GM21390 (cell line): ENCODE measurements at regions not wholly inside any gene's neighbourhood (a gene's known extent, or its start where the extent isn't known, plus 50 kb on each side); places are given as distances from the start of the nearest gene placed in this dataset.

Source experiments
- ATAC-seq: cut with Tn5 transposase; IDR thresholded peaks from one replicate; pipeline ENCODE4 v1.9.1; 2021; ENCODE audit not compliant: unreplicated experiment

DNA sequence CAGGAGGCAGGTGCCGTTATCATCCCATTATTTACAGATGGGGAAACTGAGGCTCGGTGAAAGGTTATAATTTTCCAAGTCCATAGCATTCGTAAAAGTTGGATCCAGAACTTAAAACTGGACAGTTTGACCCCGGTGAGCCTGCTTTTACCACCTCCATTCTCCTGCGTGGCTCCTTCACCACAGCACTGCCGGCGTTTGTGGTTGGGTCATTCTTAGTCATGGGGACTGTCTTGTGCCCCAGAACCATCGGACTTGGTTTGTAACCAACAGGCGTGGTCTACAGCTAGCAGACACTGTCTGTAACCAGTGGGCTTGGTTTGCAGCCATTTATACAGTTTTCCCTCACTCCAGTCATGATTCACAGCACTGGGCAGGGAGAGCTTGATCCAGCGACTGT, 511.3 kb downstream of the NPHP4 start:
- no peak for ATAC-seq

DNA sequence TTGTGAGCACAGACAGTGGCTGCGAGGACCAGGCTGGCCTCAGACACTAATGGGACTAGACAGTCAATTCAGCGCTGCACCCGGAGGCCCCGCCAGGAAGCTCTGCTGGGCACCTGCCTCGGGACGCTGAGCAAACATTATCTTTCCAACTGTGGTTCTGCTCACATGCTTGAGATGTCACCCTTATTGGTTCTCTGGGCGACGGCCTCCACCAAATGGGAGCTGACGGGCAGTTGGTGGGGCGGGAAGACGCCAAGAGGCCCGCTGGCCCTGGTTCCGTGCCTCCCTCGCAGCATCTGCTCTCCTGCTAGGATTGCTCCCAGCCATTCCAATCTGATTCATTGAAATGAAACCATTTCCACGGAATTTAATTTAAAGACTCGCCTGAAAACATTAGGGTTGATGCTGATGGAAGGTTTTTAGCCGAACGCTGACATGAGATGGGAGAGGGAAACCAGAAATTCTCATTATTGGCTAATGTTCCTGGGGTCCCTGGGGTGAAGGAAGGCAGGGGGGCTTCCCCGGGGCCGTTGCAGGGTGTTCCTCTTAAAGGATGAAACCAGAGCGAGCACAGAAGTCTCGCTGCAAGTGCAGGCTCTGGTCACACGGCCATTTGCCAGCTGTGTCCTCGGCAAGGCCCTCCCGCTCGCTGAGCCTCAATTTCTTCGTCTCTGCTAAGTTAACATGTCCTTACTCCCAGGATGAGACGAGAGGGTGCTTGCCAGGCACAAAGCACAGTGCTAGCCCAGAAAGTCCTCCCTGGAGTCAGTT, 512.2 kb downstream of the NPHP4 start:
- ATAC-seq = no peak

DNA sequence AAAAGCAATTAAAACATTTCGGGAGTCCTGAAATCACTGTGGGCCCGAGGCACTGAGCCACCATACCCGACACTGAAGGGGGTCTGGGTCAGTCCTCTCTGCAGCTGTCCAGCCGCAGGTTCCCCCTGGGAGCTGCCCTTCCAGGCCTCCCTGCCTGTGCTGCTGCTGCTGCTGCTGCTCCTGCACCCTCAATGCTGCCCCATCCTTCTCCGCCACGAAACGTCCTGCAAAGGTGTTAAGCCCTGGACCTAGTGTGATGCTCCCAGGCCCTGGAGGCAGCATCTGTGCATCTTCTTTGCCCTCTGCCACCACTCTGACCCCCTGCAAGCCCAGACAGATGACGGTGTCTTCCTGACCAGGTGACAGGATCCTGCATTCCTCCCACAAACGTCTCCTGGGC, 513.3 kb downstream of the NPHP4 start:
- no peak for ATAC-seq

DNA sequence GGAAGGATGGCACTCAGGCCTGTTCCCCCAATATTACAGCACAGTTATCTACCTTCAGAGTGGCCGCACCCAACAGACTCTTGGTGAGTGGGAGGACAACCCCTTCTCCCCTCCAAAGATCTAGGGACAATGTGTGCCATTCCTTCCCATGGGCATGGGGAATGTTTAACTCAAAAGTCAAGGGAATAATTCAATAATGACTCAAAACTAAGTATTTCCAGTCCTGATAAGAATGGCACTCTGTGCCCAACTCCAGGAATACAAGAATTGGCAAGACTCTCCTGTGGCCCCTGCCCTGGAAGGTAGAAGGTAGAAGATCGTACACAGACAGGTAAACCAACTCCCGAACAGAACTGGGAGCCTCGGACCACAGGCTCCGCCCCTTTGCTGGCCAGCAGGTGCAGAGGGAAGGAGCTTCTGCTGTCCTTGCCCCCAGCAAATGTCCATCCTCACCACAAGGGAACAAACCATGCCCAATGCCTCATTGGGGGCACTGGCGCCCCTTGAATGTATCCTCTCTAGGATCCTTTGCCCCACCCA, 514.0 kb downstream of the NPHP4 start:
- ATAC-seq = no peak

DNA sequence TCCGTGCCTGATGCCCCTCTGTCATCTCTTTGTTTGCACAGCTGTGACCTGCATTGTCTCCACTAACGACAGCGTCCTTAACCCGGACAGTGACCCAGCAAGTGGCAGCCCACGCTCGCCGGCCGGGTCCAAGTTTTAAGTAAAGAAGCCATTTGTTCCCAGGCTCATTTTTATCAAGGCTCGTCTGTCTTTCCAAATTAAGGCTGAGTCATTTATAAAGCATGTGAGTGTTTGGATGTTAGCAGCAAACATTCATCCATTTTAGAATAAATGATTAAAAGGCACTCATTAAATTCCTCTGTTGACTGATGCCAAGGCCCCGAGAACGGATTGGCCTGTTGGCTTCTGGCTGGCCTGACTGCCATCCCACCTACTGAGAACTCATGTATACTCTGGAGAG, 514.5 kb downstream of the NPHP4 start:
- no peak for ATAC-seq

DNA sequence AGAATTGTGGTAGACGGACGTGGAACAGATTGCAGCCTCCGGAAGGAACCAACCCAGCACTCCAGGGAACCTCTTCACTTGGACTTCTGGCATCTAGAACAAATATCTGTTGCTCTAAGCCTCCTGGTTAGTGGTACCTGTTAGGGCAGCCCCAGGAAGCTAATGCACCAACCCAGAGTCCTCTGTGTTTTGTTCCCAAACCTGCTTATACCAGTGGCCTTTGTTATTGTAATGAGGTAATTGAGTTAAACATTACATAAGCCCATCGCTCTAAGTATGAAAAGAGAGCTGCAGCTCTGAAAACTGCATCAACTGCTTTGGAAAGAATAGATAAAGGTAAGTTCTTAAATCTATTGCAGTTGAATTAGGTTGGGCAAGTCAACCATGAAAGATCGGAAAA, 516.7 kb downstream of the NPHP4 start:
- ATAC-seq = no peak

DNA sequence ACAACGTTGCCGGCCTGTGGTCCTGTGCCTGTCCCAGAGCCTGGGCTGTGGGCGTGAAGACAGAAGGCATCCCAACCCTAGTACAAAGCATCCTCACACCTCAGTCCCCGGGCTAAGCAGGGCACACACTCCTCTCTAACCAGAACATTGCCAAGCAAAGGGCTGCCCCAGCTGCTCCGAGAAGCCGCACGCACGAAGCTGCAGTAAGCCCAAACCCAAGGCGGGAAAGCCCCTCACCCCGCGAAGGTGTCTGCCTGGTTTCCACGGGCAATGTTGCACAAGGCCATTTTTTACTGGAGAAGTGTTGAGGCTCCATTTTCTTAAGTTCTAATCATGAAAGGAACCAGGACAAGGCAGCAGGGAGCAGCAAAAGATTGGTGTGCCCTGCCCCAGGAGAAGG, 519.0 kb downstream of the NPHP4 start:
- no peak for ATAC-seq

DNA sequence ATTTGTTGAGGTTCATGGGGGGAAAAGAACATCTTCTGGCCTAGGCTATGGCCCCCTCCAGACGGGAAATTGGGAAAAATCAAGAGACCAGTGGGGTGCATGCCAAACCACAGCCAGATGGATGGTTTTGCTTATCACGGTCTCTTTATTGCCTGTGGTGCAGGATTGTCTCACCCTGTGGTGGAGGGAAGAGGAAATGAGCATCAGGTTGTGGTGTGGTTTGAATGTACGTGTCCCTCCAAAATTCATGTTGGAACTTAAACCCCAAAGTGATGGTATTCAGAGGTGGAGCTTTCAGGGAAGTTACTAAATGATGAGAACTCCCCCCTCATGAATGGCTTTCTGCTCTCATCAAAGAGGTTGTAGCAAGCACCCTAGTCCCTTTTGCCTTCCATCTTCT, 525.7 kb downstream of the NPHP4 start:
- ATAC-seq = no peak

DNA sequence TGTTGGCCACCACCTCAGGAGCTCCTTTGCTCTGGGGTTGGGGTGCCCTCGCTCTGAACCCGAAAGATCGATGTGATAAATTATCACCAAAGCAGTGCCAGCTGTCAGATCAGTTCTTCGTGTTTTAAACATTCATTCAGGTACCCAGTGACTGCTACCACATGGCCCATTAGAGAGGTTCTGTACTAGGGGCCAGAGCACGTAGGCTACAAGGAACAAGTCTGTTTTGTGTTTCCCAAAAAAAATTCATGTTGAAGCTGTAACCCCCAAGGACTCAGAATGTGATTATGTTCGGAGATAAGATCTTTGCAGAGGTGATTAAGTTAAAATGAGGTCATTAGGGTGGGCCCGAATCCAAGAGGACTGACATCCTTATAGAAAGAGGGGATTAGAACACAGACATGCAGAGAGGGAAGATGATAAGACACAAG, 526.9 kb downstream of the NPHP4 start:
- ATAC-seq = no peak

DNA sequence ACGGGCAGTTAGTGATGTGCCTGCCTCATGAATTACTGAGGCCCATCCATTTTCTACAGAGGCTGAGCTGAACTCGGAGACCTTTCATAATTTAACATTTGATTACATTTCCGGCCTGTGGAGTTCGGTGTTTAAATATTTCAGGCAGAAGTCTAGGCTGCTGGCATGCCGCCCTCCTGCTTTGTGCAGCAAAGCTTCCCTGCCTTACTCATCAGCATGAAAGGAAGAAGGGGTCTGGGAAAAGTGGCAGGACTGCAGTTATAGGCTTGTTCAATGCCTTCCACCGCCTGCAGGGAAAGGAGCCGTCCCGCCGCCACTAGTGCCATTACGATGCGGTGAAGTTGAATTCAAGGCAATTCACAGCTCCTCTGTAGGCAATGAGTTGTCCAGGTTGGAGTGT, 527.9 kb downstream of the NPHP4 start:
- no peak for ATAC-seq

DNA sequence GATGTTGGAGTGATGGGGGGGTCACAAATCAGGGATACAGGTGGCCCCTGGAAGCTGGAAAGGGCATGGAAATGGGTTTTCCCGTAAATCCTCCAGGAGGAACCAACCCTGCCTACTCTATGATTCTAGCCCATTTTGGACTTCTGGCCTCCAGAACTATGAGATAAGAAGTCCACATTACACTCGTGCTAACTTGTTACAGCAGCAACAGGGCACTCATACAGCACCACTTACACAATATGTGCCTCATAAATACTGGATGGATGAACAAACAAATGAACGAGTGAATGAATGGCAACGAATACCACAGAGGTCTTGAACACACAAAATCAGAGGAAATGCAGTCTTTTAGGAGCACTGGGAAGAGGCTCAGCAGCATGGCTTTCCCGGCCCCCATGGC, 531.3 kb downstream of the NPHP4 start:
- no peak for ATAC-seq

DNA sequence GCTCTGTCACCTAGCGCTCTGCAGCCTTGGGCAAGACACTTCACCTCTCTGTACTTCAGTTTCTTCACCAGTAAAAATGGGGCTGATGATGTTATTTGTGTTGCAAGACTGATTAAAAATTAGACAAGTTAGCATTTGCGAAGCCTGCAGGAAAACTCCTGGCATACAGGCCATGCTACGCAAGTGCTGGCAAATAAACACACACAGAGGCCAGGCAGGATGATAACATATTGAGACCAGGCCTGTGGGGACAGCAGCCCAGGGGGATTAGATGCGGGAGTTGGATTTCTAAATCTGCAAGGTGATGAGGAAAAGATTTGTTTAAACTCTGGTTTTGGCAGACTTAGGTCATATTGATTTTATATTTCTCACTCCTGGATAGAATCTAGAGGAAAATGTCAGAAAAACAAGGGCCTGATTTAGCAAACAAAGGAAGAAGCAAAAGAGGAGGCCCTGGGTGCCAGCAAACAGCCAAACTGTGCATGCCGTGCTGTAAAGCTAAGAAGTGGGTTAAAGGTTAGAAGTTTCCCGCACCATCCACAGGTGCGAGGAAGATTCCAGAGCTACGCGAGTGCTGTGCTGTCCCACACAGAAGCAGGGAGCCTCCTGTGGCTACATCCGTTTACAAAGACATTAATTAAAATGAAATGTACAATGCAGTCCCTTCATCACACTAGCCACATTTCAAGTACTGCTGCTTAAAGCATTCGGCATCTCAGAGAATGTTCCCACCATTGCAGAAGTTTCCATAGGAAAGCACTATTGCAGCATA, 532.2 kb downstream of the NPHP4 start:
- ATAC-seq = no peak

DNA sequence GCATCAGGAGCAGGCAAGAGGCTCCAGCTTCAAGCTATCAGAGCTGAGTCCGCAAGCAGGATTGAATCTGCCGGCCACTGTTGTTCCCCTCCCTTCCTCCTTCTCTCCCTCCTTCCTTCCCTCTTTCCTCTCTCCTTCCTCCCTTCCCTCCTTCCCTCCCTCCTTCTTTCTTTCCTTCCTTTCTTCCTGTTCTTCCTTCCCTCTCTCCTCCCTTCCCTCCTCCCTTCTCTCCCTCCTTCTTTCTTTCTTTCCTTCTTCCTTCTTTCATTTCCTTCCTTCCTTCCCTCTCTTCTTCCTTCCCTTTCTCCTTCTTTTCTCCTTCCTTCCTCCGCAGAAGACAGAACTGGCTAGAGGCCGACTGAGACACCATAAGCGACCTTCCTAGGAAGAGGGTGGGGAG, 534.0 kb downstream of the NPHP4 start:
- no peak for ATAC-seq

DNA sequence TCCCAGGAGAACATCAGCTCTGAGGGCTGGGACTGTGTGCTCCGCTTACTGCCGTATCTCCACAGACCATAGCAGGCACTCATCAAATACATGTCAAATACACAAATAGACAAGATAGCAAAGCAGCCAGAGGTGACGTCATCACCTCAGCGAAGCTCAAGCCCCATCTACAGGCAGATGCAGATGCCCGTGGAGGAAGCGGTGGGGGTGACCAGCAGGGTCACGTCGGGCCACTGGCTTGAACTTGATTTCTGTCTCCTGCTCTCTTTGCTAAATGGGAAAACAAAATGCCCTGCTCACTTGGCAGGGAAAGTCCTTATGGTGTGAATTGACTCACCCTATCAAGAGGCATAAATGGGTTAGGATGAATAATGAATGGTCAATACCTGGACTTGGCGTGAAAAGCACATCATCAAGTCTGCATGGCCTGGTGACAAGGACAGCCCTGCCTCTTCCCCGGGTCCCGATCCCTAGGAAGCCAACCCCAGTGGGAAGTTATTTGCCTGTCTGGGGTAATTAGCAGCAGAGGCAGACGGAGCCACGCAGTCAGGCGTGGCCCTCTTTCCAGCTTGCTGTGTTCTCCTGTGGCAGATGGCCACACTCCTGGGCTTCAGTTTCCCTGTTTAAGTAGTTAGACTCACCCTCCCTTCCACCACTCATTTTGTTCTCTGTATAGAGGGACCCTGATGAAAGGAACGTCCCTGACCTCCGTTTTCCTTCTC, 536.0 kb downstream of the NPHP4 start:
- ATAC-seq = no peak

DNA sequence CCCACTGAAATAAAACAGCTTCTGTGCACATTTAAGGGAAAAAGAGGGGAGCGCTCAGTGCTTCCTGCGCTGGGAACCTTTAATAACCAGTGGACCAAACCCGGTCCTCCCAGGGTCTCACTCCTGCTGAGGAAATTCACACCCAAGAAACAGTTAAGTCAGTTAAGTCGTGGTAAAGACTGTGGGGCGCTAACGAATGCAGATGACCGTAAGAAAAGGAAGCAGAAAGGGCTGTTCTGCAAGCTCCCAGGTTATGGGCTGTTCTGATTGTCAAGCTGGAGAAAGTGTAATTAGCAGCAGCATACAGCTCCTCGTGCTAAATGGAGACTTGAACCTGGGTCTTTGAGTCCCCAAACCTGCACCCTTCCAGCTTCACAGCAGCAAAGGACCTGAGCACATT, 536.6 kb downstream of the NPHP4 start:
- no peak for ATAC-seq

DNA sequence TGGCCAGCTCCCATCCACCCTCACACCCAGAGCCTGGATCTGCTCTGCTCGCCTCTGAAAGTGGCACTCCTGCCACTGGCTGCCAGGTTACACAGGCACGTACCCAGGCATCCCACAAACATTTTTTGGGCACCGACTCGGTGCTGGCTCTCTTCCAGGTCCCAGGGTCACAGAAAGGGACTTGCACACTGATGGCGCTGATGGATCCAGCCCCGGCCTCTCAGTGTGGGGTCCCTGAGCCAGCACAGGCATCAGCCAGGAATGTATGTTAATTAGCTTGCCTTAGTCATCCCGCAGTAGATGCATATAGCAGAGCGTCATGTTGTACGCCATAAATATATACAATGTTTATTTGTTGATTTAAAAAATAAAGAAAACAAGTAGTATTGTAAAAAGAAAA, 537.2 kb downstream of the NPHP4 start:
- no peak for ATAC-seq

DNA sequence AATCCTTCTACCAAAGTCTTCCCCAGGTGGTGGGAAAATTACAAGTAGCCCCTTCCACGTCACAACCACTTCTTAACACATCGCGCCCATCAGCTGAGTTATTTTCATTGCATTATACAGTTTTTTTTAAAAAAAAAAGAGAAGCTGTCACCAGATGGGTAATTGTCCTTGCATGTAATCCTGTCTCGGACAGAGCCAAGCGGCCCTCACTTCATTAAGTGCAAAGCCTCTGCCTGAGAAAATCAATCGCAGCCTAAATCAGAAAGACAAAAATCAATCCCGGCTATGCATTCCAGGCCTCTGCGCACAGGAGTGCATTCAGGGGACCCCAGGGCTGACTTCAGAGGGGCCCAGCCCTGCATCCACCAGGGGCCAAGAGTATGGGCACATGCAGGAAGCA, 538.9 kb downstream of the NPHP4 start:
- ATAC-seq = no peak

DNA sequence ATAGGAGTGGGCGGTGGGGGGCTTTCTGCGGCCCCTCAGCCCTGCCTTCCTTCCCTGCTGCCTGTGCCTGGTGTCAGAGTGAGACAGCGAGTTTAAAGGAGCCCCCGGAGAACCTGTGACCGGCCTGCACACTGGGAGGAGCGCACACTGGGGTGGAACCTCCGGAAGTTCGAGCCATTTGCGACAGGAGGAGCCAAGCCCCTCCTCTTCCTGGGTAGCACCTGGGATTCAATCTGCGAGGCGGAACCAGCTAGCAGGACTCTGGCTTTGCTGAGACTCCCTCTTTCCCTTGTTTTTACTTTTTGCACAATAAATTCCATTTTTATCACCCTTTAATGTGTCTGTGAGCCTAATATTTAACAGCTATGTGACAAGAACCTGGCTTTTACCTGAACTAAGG, 540.6 kb downstream of the NPHP4 start:
- ATAC-seq = no peak

DNA sequence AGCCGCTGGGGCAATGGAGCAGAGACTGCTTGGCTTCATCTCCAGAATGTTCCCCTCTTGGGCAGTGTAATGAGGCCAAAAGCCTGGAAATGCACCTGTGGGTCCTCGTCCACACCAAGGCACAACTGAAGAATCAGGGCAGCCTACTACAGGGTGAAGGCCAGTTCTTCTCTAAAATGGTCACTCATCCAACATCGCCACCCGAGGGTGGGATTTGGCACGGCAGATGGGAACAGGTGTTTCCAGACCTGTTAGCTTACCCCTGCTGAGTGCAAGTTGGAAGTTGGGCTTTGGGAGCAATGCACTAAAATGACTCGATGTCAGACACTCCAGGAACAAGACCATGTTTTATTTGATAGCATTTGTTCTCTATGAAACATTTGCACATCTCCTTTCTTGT, 543.7 kb downstream of the NPHP4 start:
- ATAC-seq = no peak

DNA sequence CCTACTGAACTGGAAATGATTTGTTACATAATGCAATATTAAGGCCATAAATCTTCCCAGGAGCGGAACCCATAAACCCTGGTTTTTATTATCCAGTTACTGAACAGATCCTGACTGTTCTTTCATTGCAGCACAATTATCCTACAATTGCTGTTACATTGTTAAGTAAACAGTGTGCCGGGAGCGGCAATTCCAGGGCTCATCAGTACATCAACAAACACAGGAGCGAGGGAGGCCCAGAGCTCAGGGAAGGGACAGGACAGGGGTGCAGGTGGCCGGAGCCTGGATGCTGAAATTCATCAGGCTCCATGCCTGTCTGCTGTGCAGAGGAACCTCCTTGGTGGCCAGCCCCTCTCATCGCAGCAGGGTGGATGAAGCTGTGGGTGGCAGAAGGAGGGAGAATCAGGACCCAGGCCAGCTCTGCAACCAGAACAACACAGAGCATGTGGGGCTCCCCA, 544.7 kb downstream of the NPHP4 start:
- no peak for ATAC-seq

DNA sequence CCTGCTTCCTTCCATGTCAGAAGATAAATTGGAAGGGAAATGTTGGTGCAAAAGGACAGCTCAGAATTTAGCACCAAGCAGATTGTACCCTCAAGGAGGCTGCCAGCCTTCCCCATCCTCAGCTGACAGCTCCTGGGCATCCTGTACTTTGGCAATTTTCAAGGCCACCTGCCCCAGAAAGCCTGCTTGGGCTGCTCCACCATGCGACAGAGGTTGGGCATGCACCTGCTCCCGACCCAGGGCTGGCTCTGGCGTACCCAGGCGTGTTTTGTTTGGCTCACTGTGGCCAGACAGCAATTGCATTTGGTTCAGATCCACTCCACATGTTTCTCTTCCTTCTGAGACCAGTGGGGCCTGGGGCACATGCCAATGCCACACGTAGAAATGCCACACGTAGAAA, 547.8 kb downstream of the NPHP4 start:
- ATAC-seq = no peak

DNA sequence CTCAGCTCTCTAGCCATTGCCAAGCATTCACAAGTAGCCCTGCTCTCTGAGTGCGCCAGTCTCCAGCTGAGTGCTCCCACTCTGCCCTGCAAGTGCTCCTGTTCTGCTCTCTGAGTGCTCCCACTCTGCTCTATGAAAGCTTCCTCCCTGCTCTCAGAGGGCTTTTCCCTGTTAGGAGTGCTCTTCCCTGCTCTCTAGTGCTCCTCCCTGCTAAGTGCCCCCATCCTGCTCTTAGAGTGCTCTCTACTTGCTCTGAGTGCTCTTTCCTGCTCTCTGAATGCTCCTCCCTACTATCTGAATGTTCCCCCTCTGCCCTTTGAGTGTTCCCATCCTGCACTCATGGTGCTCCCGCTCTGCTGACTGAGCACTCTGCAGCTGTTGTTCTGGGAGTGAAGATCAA, 555.4 kb downstream of the NPHP4 start:
- ATAC-seq = no peak
